ENCODE measurements at regions not wholly inside any gene's neighbourhood (a gene's known extent, or its start where the extent isn't known, plus 50 kb on each side); places are given as distances from the start of the nearest gene placed in this dataset.
A peak's percentile ranks its signal among the peaks of the same experiment; 100 is the strongest.

DNA sequence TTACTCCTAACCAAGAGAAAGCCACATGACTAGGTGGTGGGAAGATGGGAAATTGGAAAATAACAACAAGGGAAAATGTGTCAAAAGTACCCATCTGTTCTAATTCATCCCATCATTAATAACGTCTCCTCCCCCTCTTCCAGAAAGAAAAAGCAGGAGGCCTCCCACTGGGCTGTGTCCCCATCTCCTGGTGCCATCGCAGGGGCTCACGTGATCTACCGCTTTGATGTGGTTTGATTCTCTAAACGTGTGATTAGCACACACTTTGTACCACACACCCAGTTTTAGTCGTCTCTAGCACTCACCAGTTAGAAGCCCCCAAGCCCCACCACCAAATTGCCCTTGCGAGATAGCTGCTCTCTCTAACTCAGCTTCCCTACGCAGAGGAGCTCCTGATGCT is 353.6 kb downstream of the RRAGC start:
- WGBS, 5 donors, result 43 to 62% (median 59%) methylated on average over 8 of the region's 8 CpGs
- H3K4me3 ChIP-seq, result no peak overlapping the region
- peaks cover 0 to 66% (median 4%) of the 10 kb centered on the region in 7 donors for H3K27me3 ChIP-seq (replicated peaks in 1 of 7)
- no peak overlapping the region for H3K27ac ChIP-seq
- no peaks in the 10 kb centered on the region for H3K36me3 ChIP-seq
- H3K9me3 ChIP-seq, result no peaks in the 10 kb centered on the region
- intact Hi-C loops (cut with DNase I; ENCODE audit: low total_unique reads), result no loop called here
- H3K4me1 ChIP-seq, result peaks cover 0 to 18% (median 11%) of the 10 kb centered on the region in 6 donors
- no peak for TF ChIP-seq POLR2AphosphoS5 (IDR thresholded peaks at IDR 0.05)
- no peak for TF ChIP-seq POLR2A (IDR thresholded peaks at IDR 0.05)
- TF ChIP-seq, protein P1, sequence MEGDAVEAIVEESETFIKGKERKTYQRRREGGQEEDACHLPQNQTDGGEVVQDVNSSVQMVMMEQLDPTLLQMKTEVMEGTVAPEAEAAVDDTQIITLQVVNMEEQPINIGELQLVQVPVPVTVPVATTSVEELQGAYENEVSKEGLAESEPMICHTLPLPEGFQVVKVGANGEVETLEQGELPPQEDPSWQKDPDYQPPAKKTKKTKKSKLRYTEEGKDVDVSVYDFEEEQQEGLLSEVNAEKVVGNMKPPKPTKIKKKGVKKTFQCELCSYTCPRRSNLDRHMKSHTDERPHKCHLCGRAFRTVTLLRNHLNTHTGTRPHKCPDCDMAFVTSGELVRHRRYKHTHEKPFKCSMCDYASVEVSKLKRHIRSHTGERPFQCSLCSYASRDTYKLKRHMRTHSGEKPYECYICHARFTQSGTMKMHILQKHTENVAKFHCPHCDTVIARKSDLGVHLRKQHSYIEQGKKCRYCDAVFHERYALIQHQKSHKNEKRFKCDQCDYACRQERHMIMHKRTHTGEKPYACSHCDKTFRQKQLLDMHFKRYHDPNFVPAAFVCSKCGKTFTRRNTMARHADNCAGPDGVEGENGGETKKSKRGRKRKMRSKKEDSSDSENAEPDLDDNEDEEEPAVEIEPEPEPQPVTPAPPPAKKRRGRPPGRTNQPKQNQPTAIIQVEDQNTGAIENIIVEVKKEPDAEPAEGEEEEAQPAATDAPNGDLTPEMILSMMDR (IDR thresholded peaks at IDR 0.05 in 8 of 11, conservative IDR thresholded peaks at IDR 0.05 in 3 of 11), result no peak
- no peak for DNase-seq

DNA sequence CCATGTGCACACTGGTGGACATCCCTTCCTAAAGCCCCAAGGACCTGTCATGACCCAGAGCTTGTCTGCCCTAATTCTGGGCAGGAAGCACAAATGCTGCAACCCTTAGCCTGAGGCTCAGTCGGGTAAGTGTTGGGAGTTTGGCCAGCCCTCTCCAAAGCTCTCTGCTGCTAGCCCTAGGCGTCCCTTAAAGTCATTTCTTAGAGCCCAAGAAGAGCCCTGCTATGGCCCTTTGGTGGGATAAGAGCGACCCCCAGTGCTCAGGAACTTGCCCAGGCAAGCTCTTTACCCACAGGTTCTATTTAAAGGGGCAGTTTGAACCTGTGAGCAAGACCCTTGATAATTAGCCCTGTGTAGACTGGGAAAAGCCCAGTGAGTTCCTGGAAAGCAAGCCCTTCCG is 356.8 kb downstream of the RRAGC start:
- no peak for DNase-seq
- whole genome bisulfite sequencing, 5 donors, result 32 to 43% (median 37%) methylated on average over 4 of the region's 4 CpGs
- Histone ChIP-seq H3K4me1 (peaks cover 0 to 17% (median under 1%) of the 10 kb centered on the region in 6 donors), H3K4me3 (no peak overlapping the region), H3K9me3 (no peaks in the 10 kb centered on the region), H3K27ac (no peak overlapping the region), H3K27me3 (replicated peaks in 1 of 7) (peaks cover 0 to 53% (median 4%) of the 10 kb centered on the region in 7 donors), H3K36me3 (no peaks in the 10 kb centered on the region)
- intact Hi-C loops (cut with DNase I; ENCODE audit: low total_unique reads), result no loop called here
- TF ChIP-seq POLR2A (IDR thresholded peaks at IDR 0.05), result no peak
- TF ChIP-seq, protein P1 (IDR thresholded peaks at IDR 0.05 in 8 of 11, conservative IDR thresholded peaks at IDR 0.05 in 3 of 11), result peak in 4 of 11 experiments; percentile 11 to 42 (median 22)
- no peak for TF ChIP-seq POLR2AphosphoS5 (IDR thresholded peaks at IDR 0.05)

DNA sequence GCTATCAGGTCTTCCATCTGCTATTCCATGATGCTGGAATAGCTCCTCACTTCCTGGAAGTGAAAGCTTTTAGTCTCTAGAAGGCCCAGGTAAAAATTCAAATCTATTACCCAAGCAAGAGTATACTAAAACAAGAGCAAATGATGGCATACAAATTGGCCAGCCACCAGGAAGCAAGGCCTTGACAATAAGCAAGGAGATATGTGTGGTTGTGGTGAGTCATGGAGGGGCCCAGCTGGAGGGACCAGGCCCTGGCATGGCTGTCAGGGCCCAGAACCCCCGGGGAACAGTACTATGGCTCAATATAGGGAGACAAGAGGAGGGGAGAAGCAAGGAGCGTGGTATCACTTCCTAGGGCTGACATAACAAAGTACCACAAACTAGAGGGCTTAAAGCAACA is 358.7 kb downstream of the RRAGC start:
- H3K4me1 ChIP-seq, result peaks cover 0 to 13% (median 0%) of the 10 kb centered on the region in 6 donors
- H3K9me3 ChIP-seq, result no peaks in the 10 kb centered on the region
- DNase-seq, result no peak
- no peaks in the 10 kb centered on the region for H3K36me3 ChIP-seq
- H3K27me3 ChIP-seq (replicated peaks in 1 of 7), result peaks cover 0 to 44% (median 4%) of the 10 kb centered on the region in 7 donors
- intact Hi-C loops (cut with DNase I; ENCODE audit: low total_unique reads), result no loop called here
- H3K27ac ChIP-seq, result no peak overlapping the region
- TF ChIP-seq POLR2AphosphoS5 (IDR thresholded peaks at IDR 0.05) (no peak), POLR2A (IDR thresholded peaks at IDR 0.05) (no peak)
- TF ChIP-seq, protein P1 (IDR thresholded peaks at IDR 0.05 in 8 of 11, conservative IDR thresholded peaks at IDR 0.05 in 3 of 11), result no peak
- WGBS, 5 donors, result 47 to 69% (median 59%) methylated on average over 2 of the region's 2 CpGs
- H3K4me3 ChIP-seq, result no peak overlapping the region

DNA sequence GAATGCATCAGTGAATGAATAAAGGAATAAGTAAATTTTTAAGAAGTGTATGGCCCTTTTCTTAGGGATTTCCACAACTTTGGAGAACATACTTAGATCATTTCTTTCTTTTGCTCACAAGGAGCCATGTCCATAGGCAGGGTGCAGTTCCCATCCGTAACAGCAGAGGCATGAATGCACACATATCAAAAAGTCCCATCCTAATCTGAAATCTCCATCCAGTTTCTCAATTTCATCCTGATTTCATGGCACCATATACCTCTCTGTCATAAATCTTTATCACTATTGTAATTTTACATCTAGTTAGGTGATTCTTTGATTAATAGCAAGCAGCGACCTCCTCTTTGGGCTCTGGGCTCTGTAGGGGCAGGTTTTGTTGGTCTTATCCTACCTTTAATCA is 359.2 kb downstream of the RRAGC start:
- 86 to 94% (median 91%) methylated on average over 2 of the region's 2 CpGs for WGBS, 5 donors
- H3K27ac ChIP-seq, result no peak overlapping the region

More for the DNA sequence above, 359.2 kb downstream of the RRAGC start:
- Histone ChIP-seq H3K4me3 (no peak overlapping the region), H3K27me3 (replicated peaks in 1 of 7) (peaks cover 0 to 39% (median 4%) of the 10 kb centered on the region in 7 donors), H3K36me3 (no peaks in the 10 kb centered on the region), H3K4me1 (peaks cover 0 to 13% (median 0%) of the 10 kb centered on the region in 6 donors), H3K9me3 (no peaks in the 10 kb centered on the region)
- DNase-seq, result no peak
- no peak for TF ChIP-seq POLR2A (IDR thresholded peaks at IDR 0.05)
- TF ChIP-seq, protein P1 (IDR thresholded peaks at IDR 0.05 in 8 of 11, conservative IDR thresholded peaks at IDR 0.05 in 3 of 11), result peak in 6 of 11 experiments; percentile 6 to 47 (median 24)
- intact Hi-C loops (cut with DNase I; ENCODE audit: low total_unique reads), result no loop called here

Data from spleen (tissue), 11 donors.